Right lobe of liver (tissue), 6 donors: ENCODE measurements at regions not wholly inside any gene's neighbourhood (a gene's known extent, or its start where the extent isn't known, plus 50 kb on each side); places are given as distances from the start of the nearest gene placed in this dataset.

Source experiments
- ATAC-seq, 4 donors: fragments of 200-7000 bp; cut with Tn5 transposase; one replicate each; pipeline ENCODE4 v1.9.1; 2020; ENCODE audit warnings: mild to moderate bottlenecking in 4 of 4, moderate library complexity in 4 of 4
- DNase-seq, 3 donors: peaks; one replicate each; pipeline ENCODE4 v3.0.0-alpha.2; 2020
- H3K27ac ChIP-seq, 3 donors: fragments of 200-600 bp; one replicate each; pipeline ENCODE4 v1.8.0; 2022
- H3K27me3 ChIP-seq, 2 donors: fragments of 200-600 bp; one replicate each; pipeline ENCODE4 v1.8.0; 2022
- H3K36me3 ChIP-seq, 4 donors: fragments of 200-600 bp; sonication (generic) in 1 of 4; one replicate each; pipeline versions ENCODE4 v1.5.1 to v1.8.0; 2017 to 2022; ENCODE audit warnings: control low read depth in 1 of 4
- H3K4me1 ChIP-seq, 4 donors: fragments of 200-600 bp; sonication (generic) in 1 of 4; one replicate each; pipeline versions ENCODE4 v1.5.1 to v1.8.0; 2017 to 2022; ENCODE audit warnings: control low read depth in 1 of 4
- H3K4me3 ChIP-seq, 3 donors: fragments of 200-600 bp; one replicate each; pipeline ENCODE4 v1.8.0; 2022
- H3K9me3 ChIP-seq, 4 donors: fragments of 200-600 bp; sonication (generic) in 1 of 4; one replicate each; pipeline versions ENCODE4 v1.5.1 to v1.8.0; 2017 to 2022; ENCODE audit warnings: control low read depth in 1 of 4
- POLR2A ChIP-seq: fragments of 450-650 bp; IDR thresholded peaks from one replicate; pipeline ENCODE4 v1.6.1; 2017; ENCODE audit warnings: antibody characterized with exemption, mild to moderate bottlenecking
- WGBS: methylation state at CpG from one replicate; pipeline ENCODE4 v1.1.6; 2018; ENCODE audit warnings: low coverage, low lambda C conversion rate; ENCODE audit not compliant: insufficient coverage; ENCODE audit errors: missing lambda C conversion rate; 5-methylcytosine and 5-hydroxymethylcytosine counted together
- intact Hi-C, 2 donors: fragments of 100-400 bp; cut with DNase I; formaldehyde crosslinking; loops; one replicate each; pipeline versions ENCODE4 v1.11.2 to v1.14.1; 2022
- TF ChIP-seq, protein P1 (sequence below), 4 donors: fragments of 200-600 bp in 3 of 4; fragments of 450-650 bp in 1 of 4; IDR thresholded peaks; one replicate each; pipeline versions ENCODE4 v1.5.1 to v1.8.0; 2016 to 2022; ENCODE audit warnings: antibody characterized with exemption in 4 of 4, mild to moderate bottlenecking in 2 of 4
- donor health status: DM: no; HTN: yes; CAD: no.
- donor health status: DM: no; HTN: no; CAD: no.
- donor health status: DM: no; HTN: no; CAD: no.
- donor health status: DM: no; HTN: yes; CAD: no.
- donor health status: DM: no; HTN: yes; CAD: no.

- peaks cover 0 to 7% (median 3%) of the 10 kb centered on the region in 4 donors for H3K4me1 ChIP-seq
- no peaks in the 10 kb centered on the region for H3K9me3 ChIP-seq
- no peak for ATAC-seq
- H3K27ac ChIP-seq = no peak overlapping the region
- DNase-seq = no peak
- H3K4me3 ChIP-seq = no peak overlapping the region
- intact Hi-C loops = no loop called here
- H3K27me3 ChIP-seq = no peaks in the 10 kb centered on the region
- WGBS = 87% methylated on average over 3 of the region's 3 CpGs
- no peak for TF ChIP-seq POLR2A
- TF ChIP-seq, protein P1, sequence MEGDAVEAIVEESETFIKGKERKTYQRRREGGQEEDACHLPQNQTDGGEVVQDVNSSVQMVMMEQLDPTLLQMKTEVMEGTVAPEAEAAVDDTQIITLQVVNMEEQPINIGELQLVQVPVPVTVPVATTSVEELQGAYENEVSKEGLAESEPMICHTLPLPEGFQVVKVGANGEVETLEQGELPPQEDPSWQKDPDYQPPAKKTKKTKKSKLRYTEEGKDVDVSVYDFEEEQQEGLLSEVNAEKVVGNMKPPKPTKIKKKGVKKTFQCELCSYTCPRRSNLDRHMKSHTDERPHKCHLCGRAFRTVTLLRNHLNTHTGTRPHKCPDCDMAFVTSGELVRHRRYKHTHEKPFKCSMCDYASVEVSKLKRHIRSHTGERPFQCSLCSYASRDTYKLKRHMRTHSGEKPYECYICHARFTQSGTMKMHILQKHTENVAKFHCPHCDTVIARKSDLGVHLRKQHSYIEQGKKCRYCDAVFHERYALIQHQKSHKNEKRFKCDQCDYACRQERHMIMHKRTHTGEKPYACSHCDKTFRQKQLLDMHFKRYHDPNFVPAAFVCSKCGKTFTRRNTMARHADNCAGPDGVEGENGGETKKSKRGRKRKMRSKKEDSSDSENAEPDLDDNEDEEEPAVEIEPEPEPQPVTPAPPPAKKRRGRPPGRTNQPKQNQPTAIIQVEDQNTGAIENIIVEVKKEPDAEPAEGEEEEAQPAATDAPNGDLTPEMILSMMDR (IDR thresholded peaks at IDR 0.05) = no peak
- no peaks in the 10 kb centered on the region for H3K36me3 ChIP-seq
These were observed 131.4 kb upstream of the AGR3 start for GRCh38 chr7:17013204-17013603.

GRCh38 chr7:17014686-17015085 is 132.9 kb upstream of the AGR3 start:
- intact Hi-C loops = no loop called here
- Histone ChIP-seq H3K4me1 (peaks cover 0 to 7% (median 3%) of the 10 kb centered on the region in 4 donors), H3K27me3 (no peaks in the 10 kb centered on the region), H3K9me3 (no peaks in the 10 kb centered on the region), H3K4me3 (no peak overlapping the region), H3K36me3 (no peaks in the 10 kb centered on the region), H3K27ac (no peak overlapping the region)
- 95% methylated on average over 8 of the region's 8 CpGs for WGBS
- ATAC-seq (no peak), DNase-seq (no peak)
- TF ChIP-seq, protein P1 (IDR thresholded peaks at IDR 0.05) = no peak
- no peak for TF ChIP-seq POLR2A

GRCh38 chr7:17015598-17016031 is 133.8 kb upstream of the AGR3 start:
- TF ChIP-seq, protein P1 (IDR thresholded peaks at IDR 0.05) = no peak
- no peak for TF ChIP-seq POLR2A
- 48% methylated on average over 4 of the region's 4 CpGs for WGBS

DNA sequence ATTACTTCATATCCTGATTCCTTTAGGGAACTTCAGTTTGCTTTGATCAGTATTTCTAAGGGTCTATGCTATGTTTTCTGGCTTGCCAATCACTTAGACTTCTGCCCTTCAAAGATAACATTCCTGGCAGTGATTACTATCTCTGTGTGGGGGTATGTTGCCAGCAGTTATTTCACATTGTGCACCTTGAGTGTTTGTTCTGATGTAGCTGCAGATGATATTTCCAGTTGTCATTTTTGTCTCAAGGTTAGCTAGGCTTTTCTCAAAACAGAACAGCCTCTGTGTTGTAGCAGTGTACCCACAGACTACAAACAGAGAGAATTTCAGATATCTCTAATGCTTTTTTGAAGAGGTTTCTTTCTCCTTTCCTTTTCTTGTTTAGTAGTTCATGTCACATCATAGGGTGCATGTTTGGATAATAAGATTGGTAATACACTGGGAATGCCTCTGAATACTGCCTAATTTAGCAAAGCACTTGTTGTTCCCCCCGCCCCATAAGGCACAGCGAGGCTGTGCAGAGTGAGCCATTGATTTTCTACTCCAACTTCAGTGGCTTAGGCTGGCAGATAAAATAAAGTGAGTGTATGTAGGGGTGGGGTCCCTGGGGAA is 134.7 kb upstream of the AGR3 start:
- no peak overlapping the region for H3K4me3 ChIP-seq
- ATAC-seq (peak; percentile 23 to 64 (median 28)), DNase-seq (no peak)
- TF ChIP-seq, protein P1 (IDR thresholded peaks at IDR 0.05) = no peak
- no peak for TF ChIP-seq POLR2A
- H3K36me3 ChIP-seq = no peaks in the 10 kb centered on the region
- H3K27ac ChIP-seq = peak overlapping the region in 2 of 3 donors; percentile 24 to 27
- H3K27me3 ChIP-seq = no peaks in the 10 kb centered on the region
- intact Hi-C loops = no loop called here
- no peaks in the 10 kb centered on the region for H3K9me3 ChIP-seq
- WGBS = 71% methylated on average over 1 of the region's 2 CpGs
- H3K4me1 ChIP-seq = peaks cover 0 to 19% (median 10%) of the 10 kb centered on the region in 4 donors

More at GRCh38 chr7:17015598-17016031, 133.8 kb upstream of the AGR3 start:
- no peak for ATAC-seq
- Histone ChIP-seq H3K9me3 (no peaks in the 10 kb centered on the region), H3K27ac (no peak overlapping the region), H3K4me3 (no peak overlapping the region), H3K36me3 (no peaks in the 10 kb centered on the region), H3K27me3 (no peaks in the 10 kb centered on the region), H3K4me1 (peaks cover 0 to 14% (median 8%) of the 10 kb centered on the region in 4 donors)
- no peak for DNase-seq
- intact Hi-C loops = no loop called here
